NB4 (cell line): ENCODE measurements at regions not wholly inside any gene's neighbourhood (a gene's known extent, or its start where the extent isn't known, plus 50 kb on each side); places are given as distances from the start of the nearest gene placed in this dataset.

Source experiments
- DNase-seq: peaks from one replicate; pipeline ENCODE4 v3.0.0; 2010; ENCODE audit warnings: low read depth
- H3K4me3 ChIP-seq: one replicate; pipeline ENCODE4 v1.5.1; 2011; ENCODE audit warnings: mild to moderate bottlenecking, low read depth, low read length, moderate library complexity
- MYC ChIP-seq: IDR thresholded peaks from 2 replicates; pipeline ENCODE4 v1.6.1; 2011; ENCODE audit warnings: low read depth, low read length
- POLR2A ChIP-seq: IDR thresholded peaks from 2 replicates; pipeline ENCODE4 v1.6.1; 2011; ENCODE audit warnings: mild to moderate bottlenecking; ENCODE audit not compliant: insufficient read length; ENCODE audit errors: extremely low read depth
- TF ChIP-seq, protein P1 (sequence below): IDR thresholded peaks from one replicate; pipeline ENCODE4 v1.5.1; 2012; ENCODE audit warnings: low read depth, low read length
- TF ChIP-seq, protein P2 (sequence below): IDR thresholded peaks from 2 replicates; pipeline ENCODE4 v1.6.1; 2011; ENCODE audit warnings: low read depth, low read length

DNA sequence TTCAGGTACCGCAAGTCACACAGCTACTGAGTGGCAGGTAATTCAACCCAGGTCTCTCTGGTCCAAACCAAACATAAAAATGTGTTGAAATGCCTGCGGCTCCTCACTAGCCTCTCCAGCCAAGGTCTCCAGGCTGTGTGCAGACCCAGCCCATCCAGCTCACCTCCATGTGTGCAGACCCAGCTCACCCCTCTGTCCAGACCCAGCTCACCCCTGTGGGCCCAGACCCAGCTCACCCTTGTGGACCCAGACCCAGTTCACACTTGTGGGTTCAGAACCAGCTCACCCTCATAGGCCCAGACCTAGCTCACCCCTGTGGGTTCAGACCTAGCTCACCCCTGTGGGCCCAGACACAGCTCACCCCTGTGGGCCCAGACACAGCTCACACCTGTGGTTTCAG lies 188.0 kb upstream of the ADCY2 start:
- no peak overlapping the region for H3K4me3 ChIP-seq
- DNase-seq, result no peak
- no peak for TF ChIP-seq MYC
- TF ChIP-seq, protein P1, sequence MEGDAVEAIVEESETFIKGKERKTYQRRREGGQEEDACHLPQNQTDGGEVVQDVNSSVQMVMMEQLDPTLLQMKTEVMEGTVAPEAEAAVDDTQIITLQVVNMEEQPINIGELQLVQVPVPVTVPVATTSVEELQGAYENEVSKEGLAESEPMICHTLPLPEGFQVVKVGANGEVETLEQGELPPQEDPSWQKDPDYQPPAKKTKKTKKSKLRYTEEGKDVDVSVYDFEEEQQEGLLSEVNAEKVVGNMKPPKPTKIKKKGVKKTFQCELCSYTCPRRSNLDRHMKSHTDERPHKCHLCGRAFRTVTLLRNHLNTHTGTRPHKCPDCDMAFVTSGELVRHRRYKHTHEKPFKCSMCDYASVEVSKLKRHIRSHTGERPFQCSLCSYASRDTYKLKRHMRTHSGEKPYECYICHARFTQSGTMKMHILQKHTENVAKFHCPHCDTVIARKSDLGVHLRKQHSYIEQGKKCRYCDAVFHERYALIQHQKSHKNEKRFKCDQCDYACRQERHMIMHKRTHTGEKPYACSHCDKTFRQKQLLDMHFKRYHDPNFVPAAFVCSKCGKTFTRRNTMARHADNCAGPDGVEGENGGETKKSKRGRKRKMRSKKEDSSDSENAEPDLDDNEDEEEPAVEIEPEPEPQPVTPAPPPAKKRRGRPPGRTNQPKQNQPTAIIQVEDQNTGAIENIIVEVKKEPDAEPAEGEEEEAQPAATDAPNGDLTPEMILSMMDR, result no peak
- TF ChIP-seq, protein P2, sequence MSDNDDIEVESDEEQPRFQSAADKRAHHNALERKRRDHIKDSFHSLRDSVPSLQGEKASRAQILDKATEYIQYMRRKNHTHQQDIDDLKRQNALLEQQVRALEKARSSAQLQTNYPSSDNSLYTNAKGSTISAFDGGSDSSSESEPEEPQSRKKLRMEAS, result no peak
- no peak for TF ChIP-seq POLR2A

DNA sequence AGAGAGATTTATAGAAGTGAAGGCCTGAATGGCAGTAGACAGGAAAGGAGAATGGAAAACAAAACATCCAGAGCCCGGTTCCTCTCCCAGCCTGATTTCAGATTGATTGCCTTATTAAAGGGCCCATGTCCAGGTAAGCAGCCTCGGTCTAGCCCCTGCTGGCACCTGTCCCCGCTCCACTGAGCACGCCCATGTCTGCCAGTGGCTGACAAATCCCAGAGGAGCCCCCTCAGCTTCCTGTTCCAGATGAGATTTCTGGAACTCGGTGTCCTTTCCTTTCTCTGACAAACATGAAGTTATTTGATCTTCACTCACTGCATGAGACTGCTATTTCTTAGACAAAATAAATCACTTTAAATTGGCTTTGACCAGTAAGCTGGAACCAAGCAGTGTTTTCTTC lies 187.0 kb upstream of the ADCY2 start:
- DNase-seq, result no peak
- no peak overlapping the region for H3K4me3 ChIP-seq
- TF ChIP-seq, protein P1, result no peak

DNA sequence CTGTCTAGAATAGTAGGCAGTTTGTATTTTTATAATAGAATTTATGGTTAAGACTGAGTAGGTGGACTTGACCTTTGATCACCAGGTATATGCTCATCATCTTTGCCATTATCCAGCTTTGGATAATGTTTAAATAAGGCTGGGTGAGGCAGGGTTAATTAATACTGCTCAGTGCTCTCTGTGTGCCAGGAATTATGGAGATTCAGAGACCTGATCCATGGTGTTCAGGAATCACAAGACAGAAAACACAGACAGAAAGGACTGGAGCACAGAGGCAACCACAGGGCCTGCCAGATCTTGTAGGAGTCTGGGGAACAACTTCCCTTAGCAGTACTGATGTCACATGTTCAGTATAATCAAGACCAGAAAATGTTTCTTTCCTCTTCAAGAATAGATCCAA lies 186.3 kb upstream of the ADCY2 start:
- no peak for DNase-seq

DNA sequence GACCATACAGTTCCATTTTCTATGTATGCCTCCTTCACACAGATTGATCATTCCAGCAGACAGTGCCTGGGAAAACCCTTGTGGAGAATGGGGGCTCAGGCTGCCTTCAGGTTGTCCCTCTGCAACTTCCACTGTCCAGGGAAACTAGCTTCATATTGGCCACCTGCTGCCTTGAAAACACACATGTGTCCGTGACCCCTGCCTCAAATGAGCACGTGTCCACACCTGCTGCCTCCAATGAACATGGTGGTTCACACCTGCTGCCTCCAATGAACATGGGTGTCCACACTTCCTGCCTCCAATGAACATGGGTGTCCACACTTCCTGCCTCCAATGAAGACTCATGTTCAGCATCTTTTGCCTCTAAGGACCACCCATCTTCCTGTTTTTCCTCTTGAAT lies 185.4 kb upstream of the ADCY2 start:
- DNase-seq, result no peak
- no peak overlapping the region for H3K4me3 ChIP-seq
- TF ChIP-seq, protein P2, result no peak
- no peak for TF ChIP-seq MYC
- TF ChIP-seq, protein P1, result no peak

More for the DNA sequence above, 186.3 kb upstream of the ADCY2 start:
- H3K4me3 ChIP-seq, result no peak overlapping the region
- TF ChIP-seq, protein P1, result no peak
- TF ChIP-seq MYC, result no peak
- no peak for TF ChIP-seq POLR2A
- TF ChIP-seq, protein P2, result no peak

DNA sequence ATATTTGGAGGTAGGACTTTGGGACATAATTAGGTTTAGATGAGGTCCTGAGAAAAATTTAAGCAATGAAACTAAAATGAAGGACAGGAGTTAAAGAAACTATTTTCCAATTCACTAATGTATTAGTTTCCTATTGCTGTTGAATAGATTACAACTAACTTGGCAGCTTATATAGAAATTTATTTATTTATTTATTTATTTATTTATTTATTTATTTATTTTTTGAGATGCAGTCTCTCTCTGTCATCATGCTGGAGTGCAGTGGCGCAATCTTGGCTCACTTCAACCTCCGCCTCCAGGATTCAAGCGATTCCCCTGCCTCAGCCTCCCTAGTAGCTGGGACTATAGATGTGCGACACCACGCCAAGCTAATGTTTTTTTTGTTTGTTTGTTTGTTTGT lies 182.4 kb upstream of the ADCY2 start:
- TF ChIP-seq, protein P2, result no peak
- TF ChIP-seq, protein P1, result no peak
- TF ChIP-seq POLR2A (no peak), MYC (no peak)
- no peak for DNase-seq
- no peak overlapping the region for H3K4me3 ChIP-seq

DNA sequence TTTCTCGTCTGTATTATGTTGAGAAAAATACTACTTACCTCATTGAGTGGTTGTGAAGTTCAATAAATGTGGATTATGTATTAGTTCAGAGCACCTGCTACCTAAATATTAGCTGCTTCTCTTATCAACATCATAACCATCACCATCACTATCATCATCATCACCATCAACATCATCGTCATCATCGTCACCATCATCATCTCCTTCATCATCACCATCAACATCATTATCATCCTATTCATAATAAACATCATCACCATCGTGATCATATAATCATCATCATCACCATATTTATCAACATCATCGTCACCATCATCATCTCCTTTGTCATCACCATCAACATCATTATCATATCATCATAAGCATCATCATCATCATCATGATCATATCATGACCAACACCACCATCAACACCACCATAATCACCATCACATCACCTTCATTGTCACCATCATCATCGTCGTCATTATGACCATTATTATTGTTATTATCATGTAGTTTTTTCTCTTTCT lies 181.0 kb upstream of the ADCY2 start:
- no peak overlapping the region for H3K4me3 ChIP-seq
- TF ChIP-seq, protein P2, result no peak
- TF ChIP-seq MYC, result no peak
- TF ChIP-seq, protein P1, result no peak
- no peak for TF ChIP-seq POLR2A
- no peak for DNase-seq
